GM12892 (cell line): ENCODE measurements at regions not wholly inside any gene's neighbourhood (a gene's known extent, or its start where the extent isn't known, plus 50 kb on each side); places are given as distances from the start of the nearest gene placed in this dataset.
A peak's percentile ranks its signal among the peaks of the same experiment; 100 is the strongest.

Experiments
- DNase-seq: peaks from one replicate; pipeline ENCODE4 v3.0.0; 2011; ENCODE audit not compliant: insufficient read length
- FAIRE-seq: peaks from 2 replicates; lab custom pipeline; 2011; peaks lifted over from hg19 to GRCh38; lab: Jason Lieb, UNC
- POLR2A ChIP-seq: IDR thresholded peaks from 2 replicates; pipeline ENCODE4 v1.6.1; 2011; ENCODE audit warnings: low read depth, low read length, control low read depth
- POLR2AphosphoS5 ChIP-seq: IDR thresholded peaks from 2 replicates; pipeline ENCODE4 v1.6.1; 2011; ENCODE audit warnings: low read depth, low read length, control low read depth
- TAF1 ChIP-seq: IDR thresholded peaks from 2 replicates; pipeline ENCODE4 v1.6.1; 2011; ENCODE audit warnings: low read depth, mild to moderate bottlenecking, control low read depth, low read length, borderline replicate concordance

- DNase-seq (no peak), FAIRE-seq (no peak)
- TF ChIP-seq POLR2AphosphoS5 (no peak), TAF1 (no peak), POLR2A (no peak)
Measured at GRCh38 chr13:30359991-30360390, 52.6 kb upstream of the KATNAL1 start.

- FAIRE-seq (no peak), DNase-seq (no peak)
- TF ChIP-seq POLR2A, result no peak
- no peak for TF ChIP-seq POLR2AphosphoS5
Measured at GRCh38 chr13:30360586-30360985, 53.2 kb upstream of the KATNAL1 start.

- TF ChIP-seq POLR2AphosphoS5 (no peak), TAF1 (no peak), POLR2A (no peak)
- no peak for FAIRE-seq
- no peak for DNase-seq
Measured at GRCh38 chr13:30362005-30362788, 54.8 kb upstream of the KATNAL1 start.

GRCh38 chr13:30362869-30363268, 55.5 kb upstream of the KATNAL1 start:
- TF ChIP-seq POLR2AphosphoS5 (no peak), POLR2A (no peak), TAF1 (no peak)
- FAIRE-seq (no peak), DNase-seq (no peak)

GRCh38 chr13:30363725-30364124, 56.4 kb upstream of the KATNAL1 start:
- DNase-seq, result no peak
- TF ChIP-seq TAF1 (no peak), POLR2AphosphoS5 (no peak)
- no peak for FAIRE-seq

GRCh38 chr13:30364133-30364532, 56.8 kb upstream of the KATNAL1 start:
- no peak for FAIRE-seq
- no peak for TF ChIP-seq TAF1
- DNase-seq, result no peak

GRCh38 chr13:30364876-30365275, 57.4 kb upstream of the UBE2L5 start:
- no peak for TF ChIP-seq POLR2A
- no peak for TF ChIP-seq TAF1
- no peak for TF ChIP-seq POLR2AphosphoS5
- FAIRE-seq (no peak), DNase-seq (no peak)

- DNase-seq (no peak), FAIRE-seq (no peak)
- no peak for TF ChIP-seq POLR2A
- TF ChIP-seq TAF1, result no peak
- no peak for TF ChIP-seq POLR2AphosphoS5
Measured at GRCh38 chr13:30366088-30366487, 56.2 kb upstream of the UBE2L5 start.

- no peak for FAIRE-seq
- TF ChIP-seq POLR2AphosphoS5 (no peak), POLR2A (no peak), TAF1 (no peak)
- DNase-seq, result no peak
Measured at GRCh38 chr13:30367296-30367695, 55.0 kb upstream of the UBE2L5 start.

GRCh38 chr13:30370146-30370545, 52.1 kb upstream of the UBE2L5 start:
- TF ChIP-seq POLR2AphosphoS5 (no peak), TAF1 (no peak), POLR2A (no peak)
- no peak for DNase-seq
- FAIRE-seq, result no peak

GRCh38 chr13:30370916-30371521, 51.3 kb upstream of the UBE2L5 start:
- FAIRE-seq (no peak), DNase-seq (no peak)
- TF ChIP-seq TAF1, result no peak
- no peak for TF ChIP-seq POLR2A
- TF ChIP-seq POLR2AphosphoS5, result no peak

- TF ChIP-seq POLR2AphosphoS5 (peak; percentile 68; the same call in 1 of the 2 replicates), TAF1 (no peak), POLR2A (peak; percentile 38)
- FAIRE-seq, result peak; percentile 99
- DNase-seq, result peak; percentile 44
Measured at GRCh38 chr13:30371649-30372265, 50.5 kb upstream of the UBE2L5 start.
